ENCODE measurements at regions not wholly inside any gene's neighbourhood (a gene's known extent, or its start where the extent isn't known, plus 50 kb on each side); places are given as distances from the start of the nearest gene placed in this dataset.

- DNase-seq = no peak
These were observed 75.6 kb downstream of the ICOS start for GRCh38 chr2:204012072-204012653.

- DNase-seq = no peak
These were observed 78.7 kb downstream of the ICOS start for GRCh38 chr2:204015118-204015843.

- DNase-seq = no peak
These were observed 82.2 kb downstream of the ICOS start for GRCh38 chr2:204018717-204019116.

GRCh38 chr2:204019572-204020501 is 83.3 kb downstream of the ICOS start:
- DNase-seq = no peak

GRCh38 chr2:204021290-204022081 is 84.9 kb downstream of the ICOS start:
- no peak for DNase-seq

GRCh38 chr2:204022550-204022949 is 86.0 kb downstream of the ICOS start:
- no peak for DNase-seq

- DNase-seq = no peak
These were observed 86.5 kb downstream of the ICOS start for GRCh38 chr2:204023088-204023487.

- peak; percentile 50 for DNase-seq
These were observed 87.9 kb downstream of the ICOS start for GRCh38 chr2:204024503-204024902.

GRCh38 chr2:204024906-204025475 is 88.4 kb downstream of the ICOS start:
- no peak for DNase-seq

GRCh38 chr2:204026294-204026693 is 89.7 kb downstream of the ICOS start:
- DNase-seq = no peak

GRCh38 chr2:204027091-204027490 is 90.5 kb downstream of the ICOS start:
- DNase-seq = peak; percentile 8

- DNase-seq = no peak
These were observed 93.8 kb downstream of the ICOS start for GRCh38 chr2:204030322-204030721.

- DNase-seq = no peak
These were observed 94.5 kb downstream of the ICOS start for GRCh38 chr2:204031056-204031455.

- no peak for DNase-seq
These were observed 95.7 kb downstream of the ICOS start for GRCh38 chr2:204032301-204032700.

- DNase-seq = no peak
These were observed 97.3 kb downstream of the ICOS start for GRCh38 chr2:204033611-204034495.

GRCh38 chr2:204036706-204037105 is 100.1 kb downstream of the ICOS start:
- DNase-seq = no peak

GRCh38 chr2:204037286-204037685 is 100.7 kb downstream of the ICOS start:
- no peak for DNase-seq

- no peak for DNase-seq
These were observed 102.8 kb downstream of the ICOS start for GRCh38 chr2:204039298-204039838.

- DNase-seq = no peak
These were observed 103.5 kb downstream of the ICOS start for GRCh38 chr2:204040016-204040415.

GRCh38 chr2:204042401-204042800 is 105.8 kb downstream of the ICOS start:
- no peak for DNase-seq

GRCh38 chr2:204046145-204046544 is 109.6 kb downstream of the ICOS start:
- DNase-seq = no peak

Data from NCI-H69 (cell line).